GM12872 (cell line): ENCODE measurements at regions not wholly inside any gene's neighbourhood (a gene's known extent, or its start where the extent isn't known, plus 50 kb on each side); places are given as distances from the start of the nearest gene placed in this dataset.

Experiments
- CTCF ChIP-seq: IDR thresholded peaks from 3 replicates; pipeline ENCODE4 v1.5.1; 2011; ENCODE audit warnings: low read depth, mild to moderate bottlenecking, low read length, moderate library complexity; ENCODE audit not compliant: insufficient read depth

- no peak for TF ChIP-seq CTCF
Measured at GRCh38 chr4:127151941-127152340, 480.8 kb upstream of the INTU start.

- no peak for TF ChIP-seq CTCF
Measured at GRCh38 chr4:127155116-127155515, 477.6 kb upstream of the INTU start.

- no peak for TF ChIP-seq CTCF
Measured at GRCh38 chr4:127155555-127155954, 477.2 kb upstream of the INTU start.

GRCh38 chr4:127162741-127163140 lies 470.0 kb upstream of the INTU start:
- no peak for TF ChIP-seq CTCF

- TF ChIP-seq CTCF, result no peak
Measured at GRCh38 chr4:127165971-127166370, 466.8 kb upstream of the INTU start.

GRCh38 chr4:127174201-127174600 lies 458.6 kb upstream of the INTU start:
- no peak for TF ChIP-seq CTCF

GRCh38 chr4:127174616-127175015 lies 458.1 kb upstream of the INTU start:
- TF ChIP-seq CTCF, result no peak
